Stimulated activated CD4-positive, alpha-beta T cell treated with anti-CD3 and anti-CD28 coated beads, Interleukin-12 subunit alpha, Interleukin-12 subunit beta, amount 100 ng/mL, for 48 hours (primary cell): ENCODE measurements at regions not wholly inside any gene's neighbourhood (a gene's known extent, or its start where the extent isn't known, plus 50 kb on each side); places are given as distances from the start of the nearest gene placed in this dataset.
"Not testable (repeated sequence)": the region's sequence is repeated elsewhere in the genome, so short reads cannot be mapped to it uniquely, and the experiment has no call there.

Experiments
- DNase-seq, 3 donors: peaks; one replicate each; pipeline ENCODE4 v3.0.0-alpha.2; 2020; ENCODE audit warnings: low read depth in 2 of 3, low spot score in 1 of 3

DNA sequence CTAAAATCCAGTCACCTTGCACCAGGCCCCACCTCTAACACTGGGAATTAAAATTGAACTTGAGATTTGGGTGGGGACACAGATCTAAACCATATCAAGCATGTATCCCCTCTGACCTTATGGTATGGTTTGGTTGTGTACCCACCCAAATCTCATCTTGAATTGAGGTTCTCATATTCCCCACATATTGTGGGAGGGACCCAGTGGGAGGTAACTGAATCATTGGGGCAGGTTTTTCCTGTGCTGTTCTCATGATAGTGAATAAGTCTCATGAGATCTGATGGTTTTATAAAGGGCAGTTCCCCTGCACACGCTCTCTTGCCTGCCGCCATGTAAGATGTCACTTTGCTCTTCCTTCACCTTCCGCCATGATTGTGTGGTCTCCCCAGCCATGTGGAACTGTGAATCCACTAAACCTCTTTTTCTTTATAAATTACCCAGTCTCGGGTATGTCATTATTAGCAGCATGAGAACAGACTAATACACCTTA, 451.7 kb downstream of the PCNX1 start:
- not testable (repeated sequence) for DNase-seq

DNA sequence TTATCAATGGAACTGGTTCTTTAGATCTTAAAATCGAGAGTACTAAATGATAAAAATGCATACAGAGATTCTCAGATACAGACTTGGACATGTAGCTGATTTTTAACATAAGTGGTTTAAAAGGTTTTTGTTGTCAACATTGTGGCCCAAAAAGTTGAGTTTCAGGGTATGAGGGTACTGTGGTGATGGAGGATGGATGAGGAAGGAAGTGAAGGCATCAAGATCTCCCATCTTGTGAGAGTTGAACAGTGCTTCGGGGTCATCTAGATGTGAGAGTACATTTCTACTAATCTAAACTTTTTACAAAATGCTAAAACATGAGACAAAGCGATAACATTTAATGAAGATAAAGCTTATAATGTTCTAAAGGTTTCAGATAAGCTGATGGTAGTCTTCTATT, 452.6 kb downstream of the PCNX1 start:
- no peak for DNase-seq

DNA sequence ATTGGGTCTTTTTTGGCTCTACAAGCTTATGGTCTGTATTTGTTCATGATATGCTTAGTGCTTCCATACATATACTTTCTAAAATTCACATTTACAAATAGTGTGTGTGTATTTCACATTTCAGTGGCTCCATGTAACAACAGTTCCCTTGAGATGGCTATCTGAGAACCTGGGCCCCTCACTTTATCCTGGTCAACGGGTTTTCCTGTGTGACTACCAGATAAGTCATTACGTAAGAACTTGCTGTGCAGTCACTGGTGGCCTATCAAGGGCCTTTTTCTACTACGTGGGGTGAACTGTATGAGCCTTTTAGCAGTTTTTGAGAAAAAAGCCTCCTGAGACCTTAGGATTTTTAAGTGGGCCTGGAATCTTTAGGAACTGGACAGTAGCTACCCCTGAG, 454.1 kb downstream of the PCNX1 start:
- no peak for DNase-seq

DNA sequence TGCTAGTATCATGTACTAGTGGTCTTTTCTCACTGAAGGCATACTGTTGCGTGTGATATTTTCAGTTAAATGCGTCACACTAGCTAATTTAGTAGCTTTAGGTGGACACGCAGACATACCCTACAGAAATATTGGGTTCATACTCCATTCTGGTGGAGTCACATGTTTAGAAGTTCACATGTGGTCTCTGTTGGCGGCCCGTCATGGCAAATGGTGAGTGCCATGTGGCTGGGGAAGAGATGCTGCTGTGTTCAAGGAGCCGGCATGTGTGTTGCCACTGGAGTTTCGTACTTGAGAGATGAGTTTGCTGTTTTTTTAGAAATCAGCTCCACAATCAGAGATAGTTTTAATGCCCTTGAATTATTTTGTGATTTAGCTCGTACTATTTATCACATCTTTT, 454.6 kb downstream of the PCNX1 start:
- no peak for DNase-seq

DNA sequence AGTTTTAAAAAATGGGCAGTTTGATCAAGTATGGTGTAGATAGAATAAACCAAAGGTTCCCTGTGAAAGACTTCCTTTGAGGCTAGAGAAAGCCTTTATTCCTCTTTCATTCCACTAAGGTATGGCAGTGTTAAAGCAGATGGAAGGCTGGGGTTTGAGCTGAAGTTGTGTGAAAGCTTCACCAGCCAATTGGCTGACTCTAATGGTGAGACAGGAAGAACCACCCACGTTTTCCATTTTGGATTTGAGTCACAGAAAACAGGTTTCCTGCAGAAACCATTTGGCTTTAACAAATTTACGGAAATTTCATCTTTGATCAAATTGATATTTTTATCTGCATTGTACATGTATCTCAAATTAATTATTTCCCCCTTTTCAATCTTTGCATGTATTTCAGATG, 455.0 kb downstream of the PCNX1 start:
- no peak for DNase-seq

DNA sequence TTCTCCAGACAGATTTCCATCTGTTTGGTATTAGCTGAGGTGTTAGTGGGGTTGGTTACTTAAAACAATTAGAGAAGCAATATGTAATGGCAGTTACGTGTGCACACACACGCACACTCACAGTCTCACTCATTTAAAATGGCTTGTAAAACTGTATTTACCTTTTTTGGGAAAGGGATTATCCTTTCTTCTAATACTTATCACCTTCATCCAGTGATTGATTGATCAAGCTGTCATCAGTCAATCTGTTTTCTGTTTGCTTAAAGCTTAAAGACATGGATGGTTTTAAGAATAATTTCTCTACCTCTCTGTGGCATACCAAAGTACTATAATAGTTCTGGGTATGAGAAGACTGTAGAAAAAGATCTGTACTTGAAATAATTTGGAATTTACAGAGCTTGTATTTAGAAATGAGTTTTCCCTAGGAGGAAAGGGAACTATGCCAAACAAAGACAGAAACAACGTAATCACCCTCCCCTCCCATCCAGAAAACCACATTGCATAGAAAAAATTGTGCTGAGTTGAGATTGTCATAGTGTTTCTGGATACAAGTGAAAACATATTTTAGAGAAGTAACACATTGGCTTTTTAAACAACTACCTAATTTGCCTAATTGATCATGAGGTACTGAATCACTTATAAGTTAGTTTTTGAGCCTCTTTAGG, 455.8 kb downstream of the PCNX1 start:
- no peak for DNase-seq

DNA sequence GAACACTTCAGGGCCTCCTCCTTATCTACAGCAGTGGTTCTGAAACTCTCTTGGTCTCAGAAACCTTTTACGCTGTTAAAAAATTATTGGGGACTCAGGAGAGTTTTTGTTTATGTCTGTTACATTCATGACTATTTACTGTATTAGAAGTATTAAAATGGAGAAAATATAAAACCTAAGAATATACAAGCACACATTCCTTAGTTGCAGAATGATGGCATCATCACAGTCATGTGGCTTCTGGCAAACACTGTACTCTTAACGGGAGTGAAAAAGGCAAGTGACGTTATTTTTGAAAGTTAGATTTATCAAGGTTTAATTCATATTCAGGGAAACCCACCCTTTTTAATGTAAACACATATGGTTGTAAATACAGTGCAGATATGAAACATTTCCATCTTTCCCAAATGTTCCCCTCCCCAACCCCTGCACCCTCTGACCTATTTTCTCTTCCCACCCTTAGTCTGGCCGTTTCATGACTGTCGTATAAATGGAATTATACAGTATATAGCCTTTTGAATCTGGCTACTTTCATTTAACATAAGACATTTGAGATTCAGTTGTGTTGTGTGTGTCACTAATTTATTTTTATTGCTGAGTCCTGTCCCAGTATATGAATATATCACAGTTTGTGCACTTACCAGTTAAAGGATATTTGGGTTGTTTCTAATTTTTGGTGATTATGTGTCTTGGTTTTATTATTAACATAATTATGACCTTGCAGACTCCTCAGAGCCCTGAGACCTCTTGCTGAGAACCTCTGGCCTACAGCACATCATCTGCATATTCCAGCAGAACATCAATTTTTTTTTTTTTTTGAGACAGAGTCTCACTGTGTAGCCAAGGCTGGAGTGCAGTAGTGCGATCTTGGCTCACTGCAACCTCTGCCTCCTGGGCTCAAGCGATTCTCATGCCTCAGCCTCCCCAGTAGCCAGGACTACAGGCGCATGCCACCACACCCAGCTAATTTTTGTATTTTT, 457.0 kb downstream of the PCNX1 start:
- DNase-seq, result no peak

DNA sequence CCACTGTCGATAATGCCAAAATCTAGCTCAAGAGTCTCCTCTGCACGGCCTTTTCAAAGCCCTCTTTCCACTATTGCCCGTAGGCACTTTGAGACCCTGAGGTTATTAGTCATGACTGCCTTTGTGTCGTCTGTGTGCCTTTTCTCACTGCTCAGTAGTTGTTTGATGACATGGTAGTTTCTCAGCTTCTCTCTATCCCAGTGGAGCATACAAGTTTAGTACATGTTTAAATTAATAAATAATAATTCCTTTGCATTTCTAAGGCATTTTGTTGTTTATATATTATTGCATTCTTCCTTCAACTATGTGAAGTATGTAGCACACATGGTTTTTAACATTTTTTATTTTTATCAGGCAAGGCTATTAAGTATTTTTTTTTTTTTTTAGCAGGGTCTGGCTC, 458.1 kb downstream of the PCNX1 start:
- no peak for DNase-seq

DNA sequence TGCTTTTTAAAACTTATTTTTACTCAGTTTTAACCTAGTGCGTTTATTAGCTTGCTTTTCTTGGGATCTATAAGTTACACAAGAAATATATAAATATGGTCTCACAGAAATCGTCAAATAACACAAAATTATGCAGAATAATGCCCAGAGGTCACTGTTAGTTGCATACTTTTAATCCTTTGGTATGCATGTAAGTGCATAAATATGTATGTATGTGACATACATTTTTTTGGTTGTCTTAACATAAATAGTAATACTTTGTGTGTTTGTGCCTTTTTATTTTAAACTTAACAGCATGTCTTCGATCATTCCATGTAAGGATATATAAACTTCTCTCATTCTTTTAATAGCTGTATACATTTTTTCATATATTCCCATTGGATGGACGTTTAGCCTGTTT, 459.6 kb downstream of the PCNX1 start:
- no peak for DNase-seq

DNA sequence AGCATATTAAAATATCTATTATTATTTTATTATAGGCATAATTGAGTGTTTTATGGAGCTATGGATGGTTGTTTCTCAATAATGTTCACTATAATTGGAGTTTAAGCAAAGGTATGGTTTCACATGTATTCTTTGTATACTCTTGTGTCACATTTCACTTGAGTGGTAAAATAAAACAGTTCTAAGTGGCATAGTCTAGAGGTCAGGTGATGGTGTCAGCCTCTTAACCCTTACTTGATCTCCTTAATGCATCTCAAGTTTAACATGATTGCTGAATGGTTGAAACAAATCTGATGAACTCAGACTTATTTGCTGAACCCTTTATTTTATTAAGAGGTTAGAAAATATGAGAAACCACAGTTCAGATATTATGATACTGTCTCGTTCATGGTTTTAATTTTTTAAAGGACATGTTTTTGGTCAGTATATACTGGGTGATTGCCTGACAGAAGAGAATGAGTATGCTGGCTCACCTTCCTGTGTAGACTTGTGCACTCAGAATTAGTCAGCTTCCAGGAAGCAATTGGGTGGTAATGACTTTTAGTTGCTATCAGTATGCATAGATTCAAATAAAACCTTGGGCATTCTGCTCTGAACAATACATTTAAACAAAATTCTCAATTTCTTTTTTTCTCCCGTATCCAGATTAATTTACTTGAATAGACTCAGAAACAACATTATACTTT, 464.6 kb downstream of the PCNX1 start:
- no peak for DNase-seq

DNA sequence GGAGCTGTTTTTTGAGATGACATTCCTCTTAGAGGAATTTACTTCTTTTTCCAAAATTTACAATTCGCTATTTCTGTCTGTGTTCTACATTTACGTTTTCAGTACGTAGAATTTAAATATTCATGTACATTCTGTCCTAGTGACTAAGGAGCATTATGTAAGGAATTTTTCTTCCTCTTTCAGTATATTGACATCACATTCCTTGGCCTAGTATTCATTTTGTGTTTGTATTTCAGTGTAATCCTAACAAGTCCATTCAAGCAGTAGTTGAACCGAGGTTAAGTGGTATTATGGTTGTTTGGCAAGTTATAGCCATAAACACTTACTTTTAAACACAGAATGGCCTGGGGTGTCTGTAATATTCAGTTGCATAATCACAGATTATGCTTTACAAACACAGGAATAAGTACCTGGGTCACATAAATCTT, 465.2 kb downstream of the PCNX1 start:
- DNase-seq, result no peak

DNA sequence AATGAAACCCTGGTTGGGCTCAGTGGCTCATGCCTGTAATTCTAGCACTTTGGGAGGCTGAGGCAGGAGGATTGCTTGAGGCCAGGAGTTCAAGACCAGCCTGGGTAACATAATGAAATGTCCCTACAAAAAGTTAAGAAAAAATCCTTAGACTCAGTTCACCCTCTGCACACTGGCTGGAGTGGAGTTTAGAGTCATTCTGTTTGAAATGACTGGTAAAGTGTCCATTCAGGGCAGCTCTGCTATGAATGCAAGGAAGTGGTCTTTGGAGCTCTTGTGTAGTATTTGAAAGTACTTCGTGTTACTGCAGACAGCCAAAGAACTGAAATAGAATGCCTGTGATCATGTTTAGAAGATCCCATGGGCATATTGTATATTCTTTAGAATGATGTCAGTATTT, 466.5 kb downstream of the PCNX1 start:
- DNase-seq, result no peak

DNA sequence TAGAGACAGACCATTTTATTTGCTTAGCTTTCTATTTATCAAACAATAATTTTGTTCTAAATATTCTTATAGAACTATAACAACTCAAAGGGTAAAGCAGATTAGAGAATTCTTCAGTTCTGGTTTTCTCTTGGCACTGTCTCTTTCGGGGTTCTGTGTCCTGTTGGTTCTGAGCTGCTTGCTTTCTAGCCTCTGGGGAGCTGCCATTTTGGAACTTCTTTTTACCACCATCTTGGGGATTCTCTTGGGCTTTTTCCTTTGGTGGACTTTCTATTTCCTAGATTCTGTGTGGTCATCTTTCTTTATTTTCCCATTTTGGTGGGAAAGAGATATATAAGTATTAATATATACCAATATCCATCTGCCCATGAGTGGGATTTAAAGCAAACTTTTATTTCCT, 467.7 kb downstream of the PCNX1 start:
- no peak for DNase-seq

DNA sequence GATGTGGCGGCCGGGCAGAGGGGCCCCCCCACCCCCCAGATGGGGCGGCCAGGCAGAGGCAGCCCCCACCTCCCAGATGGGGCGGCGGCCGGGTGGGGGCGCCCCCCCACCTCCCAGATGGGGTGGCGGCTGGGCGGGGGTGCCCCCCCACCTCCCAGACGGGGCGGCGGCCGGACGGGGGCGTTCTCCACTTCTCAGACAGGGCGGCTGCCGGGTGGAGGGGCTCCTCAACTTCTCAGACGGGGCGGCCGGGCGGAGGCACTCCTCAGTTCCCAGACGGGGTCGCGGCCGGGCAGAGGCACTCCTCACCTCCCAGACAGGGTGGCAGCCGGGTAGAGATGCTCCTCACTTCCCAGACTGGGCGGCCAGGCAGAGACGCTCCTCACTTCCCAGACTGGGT, 469.8 kb downstream of the PCNX1 start:
- no peak for DNase-seq

DNA sequence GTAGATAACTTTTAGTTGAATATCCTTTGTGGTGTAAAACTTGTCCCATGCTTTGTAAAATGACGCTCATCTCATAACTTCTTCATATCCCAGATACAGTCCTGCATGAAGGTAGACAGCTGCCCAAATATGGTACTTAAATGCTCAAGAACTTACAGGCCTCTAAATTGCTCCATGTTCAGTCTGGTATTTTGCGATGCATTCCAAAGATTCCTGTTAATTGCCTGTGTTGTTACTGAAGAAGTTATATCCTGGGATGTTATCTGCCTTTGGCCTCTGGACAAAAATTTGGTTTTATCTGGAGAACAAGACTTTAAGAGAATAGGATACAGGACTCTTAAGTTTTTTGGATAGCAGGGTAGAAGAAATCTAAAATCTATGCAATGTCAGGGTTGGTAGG, 473.0 kb downstream of the PCNX1 start:
- DNase-seq, result no peak

DNA sequence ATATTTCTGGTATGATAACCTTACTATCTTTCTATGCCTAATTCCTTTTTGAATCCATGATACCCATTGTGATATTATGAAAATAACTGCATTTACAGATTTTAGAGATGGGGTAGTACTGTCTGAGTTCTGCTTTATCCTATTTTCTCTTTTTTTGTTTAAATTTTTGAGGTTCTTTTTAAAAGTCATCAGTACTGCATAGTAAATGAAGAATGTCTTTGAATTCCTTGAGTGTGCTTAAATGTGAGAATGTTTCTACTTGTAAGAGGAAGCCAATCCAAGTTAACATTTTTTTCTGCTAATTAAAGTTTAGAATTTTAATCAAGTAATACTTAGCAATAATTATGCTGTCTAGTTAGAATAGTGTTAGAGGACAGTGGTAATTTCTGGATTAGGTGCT, 474.6 kb downstream of the PCNX1 start:
- no peak for DNase-seq

DNA sequence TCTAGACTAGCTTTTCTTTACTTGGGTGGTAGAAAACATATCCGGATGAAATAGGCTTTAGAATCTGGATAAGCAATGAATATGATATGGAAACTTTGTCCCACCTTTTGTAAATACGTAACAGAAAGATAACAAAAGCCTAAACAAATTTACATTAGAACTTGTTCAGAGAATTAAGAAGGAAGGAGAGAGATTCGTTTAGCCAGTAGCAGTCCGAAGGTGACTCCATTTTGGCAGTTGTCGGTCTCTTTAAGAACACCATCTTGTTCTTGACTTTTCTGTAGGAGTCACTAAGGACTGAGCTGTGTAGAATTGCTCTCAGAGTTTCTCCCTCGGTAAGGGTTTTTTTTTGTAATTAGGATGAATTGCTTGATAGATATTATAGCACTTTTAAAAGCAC, 475.1 kb downstream of the PCNX1 start:
- no peak for DNase-seq

DNA sequence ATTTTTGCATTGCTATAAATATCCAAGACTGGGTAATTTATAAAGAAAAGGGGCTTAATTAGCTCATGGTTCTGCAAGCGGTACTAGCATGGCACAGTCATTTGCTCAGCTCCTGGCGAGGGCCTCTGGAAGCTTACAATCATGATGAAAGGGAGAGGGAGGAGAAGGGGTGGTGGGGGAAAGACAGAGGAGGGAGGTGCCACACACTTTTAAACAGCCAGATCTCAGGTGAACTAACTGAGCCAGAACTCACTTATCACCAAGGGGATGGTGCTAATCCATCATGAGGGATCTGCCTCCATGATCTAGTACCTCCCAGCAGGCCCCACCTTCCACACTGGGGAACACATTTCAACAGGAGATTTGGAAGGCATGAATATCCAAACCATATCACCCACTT, 476.3 kb downstream of the PCNX1 start:
- DNase-seq, result no peak

DNA sequence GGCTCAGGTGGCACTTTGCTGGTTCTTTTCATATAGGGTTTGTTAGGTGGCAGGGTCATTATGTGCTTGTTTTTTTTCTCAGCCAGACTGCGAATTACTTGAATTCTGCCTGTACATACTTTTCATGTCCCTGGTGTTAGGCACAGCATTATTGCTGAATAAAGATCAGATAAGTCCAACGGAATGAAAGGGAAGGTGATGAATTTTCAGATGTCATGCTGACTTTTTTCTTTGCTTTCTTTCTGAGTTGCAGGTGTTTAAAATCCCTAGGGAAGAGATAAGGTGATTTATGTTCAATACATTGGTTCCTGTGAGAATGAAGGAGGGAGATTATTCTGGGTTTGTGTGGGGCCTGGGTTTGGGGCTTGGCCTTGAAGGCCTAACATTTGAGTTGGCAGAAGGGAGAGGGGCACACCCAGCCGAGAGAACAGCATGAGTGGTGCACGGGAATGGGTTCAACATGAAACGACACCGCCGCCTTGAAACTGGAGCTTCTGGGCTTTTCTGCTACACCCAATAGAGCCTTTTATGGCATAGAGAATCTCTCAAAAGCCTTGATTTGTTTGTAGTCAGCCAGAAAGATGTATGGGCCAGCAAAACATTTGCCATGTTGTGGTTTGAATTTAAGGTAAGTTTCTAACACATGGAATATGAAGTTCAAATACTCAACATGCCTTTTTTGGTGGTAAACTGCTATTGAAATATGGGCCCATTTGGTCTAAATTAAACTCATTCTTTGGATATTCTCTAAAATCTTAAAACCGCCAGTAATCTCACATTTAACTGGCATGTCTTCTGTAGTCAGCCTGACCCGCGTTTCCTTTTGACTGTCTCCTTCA, 477.0 kb downstream of the PCNX1 start:
- no peak for DNase-seq

DNA sequence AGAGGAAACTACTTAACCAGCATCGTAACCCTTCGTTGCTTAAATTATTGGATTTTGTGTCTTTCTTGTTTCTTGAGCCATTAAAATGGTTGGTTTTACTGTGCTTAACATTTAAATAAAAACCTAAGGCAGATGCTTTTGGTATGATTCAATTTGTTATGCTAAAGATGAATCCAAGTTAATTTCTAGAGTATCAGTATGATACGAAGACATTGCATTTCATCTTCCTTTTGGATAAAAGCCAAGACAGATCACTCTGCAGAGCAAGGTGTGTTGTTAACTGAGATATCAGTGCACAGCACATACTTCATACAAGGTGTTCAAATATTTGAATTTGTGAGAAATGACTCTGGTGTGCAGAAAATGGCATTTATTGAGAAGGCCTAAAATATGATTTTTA, 480.5 kb downstream of the PCNX1 start:
- no peak for DNase-seq

DNA sequence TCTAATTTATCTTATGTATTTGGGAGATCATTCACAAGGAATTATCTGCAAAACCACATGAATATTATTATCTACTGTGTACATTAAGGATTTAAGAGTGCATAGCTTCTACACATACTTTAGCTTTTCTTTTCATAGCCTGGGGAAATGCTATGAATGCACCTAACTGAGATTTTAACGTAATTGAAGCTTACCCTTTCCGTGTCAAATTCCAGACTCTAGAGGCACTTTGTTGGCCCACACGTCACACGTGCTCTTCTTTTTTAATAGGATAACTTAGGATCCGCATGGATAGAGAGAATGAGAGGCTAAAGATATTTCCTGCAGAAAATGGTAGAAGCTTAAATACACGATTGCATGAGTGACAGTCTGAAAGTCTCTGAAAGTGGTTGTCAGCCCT, 481.1 kb downstream of the PCNX1 start:
- DNase-seq, result no peak
